Natural killer cell (primary cell): ENCODE measurements at regions not wholly inside any gene's neighbourhood (a gene's known extent, or its start where the extent isn't known, plus 50 kb on each side); places are given as distances from the start of the nearest gene placed in this dataset.
A peak's percentile ranks its signal among the peaks of the same experiment; 100 is the strongest.
"Not testable (repeated sequence)": the region's sequence is repeated elsewhere in the genome, so short reads cannot be mapped to it uniquely, and the experiment has no call there.

Source experiments
- ATAC-seq, 3 donors: fragments of 150-1000 bp in 2 of 3; fragments of 200-7000 bp in 1 of 3; cut with Tn5 transposase; 1 replicate in 1 of 3; 2 replicates in 2 of 3; pipeline ENCODE4 v1.10.0; 2021; ENCODE audit warnings: mild to moderate bottlenecking in 2 of 3, moderate library complexity in 2 of 3
- DNase-seq, 2 donors: peaks; one replicate each; pipeline versions ENCODE4 v3.0.0 to v3.0.0-alpha.2; 2013 to 2021; ENCODE audit warnings: mixed read lengths in 1 of 2
- H3K27ac ChIP-seq: one replicate; pipeline ENCODE4 v1.5.1; 2013; ENCODE audit warnings: mild to moderate bottlenecking, low read length
- H3K27me3 ChIP-seq: one replicate; pipeline ENCODE4 v1.6.1; 2013; ENCODE audit warnings: low read length; ENCODE audit not compliant: control insufficient read depth, insufficient read depth
- H3K36me3 ChIP-seq: one replicate; pipeline ENCODE4 v1.6.1; 2013; ENCODE audit warnings: low read length; ENCODE audit not compliant: control insufficient read depth, insufficient read depth
- H3K4me1 ChIP-seq: one replicate; pipeline ENCODE4 v1.6.1; 2013; ENCODE audit warnings: low read length; ENCODE audit not compliant: control insufficient read depth, insufficient read depth
- H3K4me3 ChIP-seq: one replicate; pipeline ENCODE4 v1.5.1; 2013; ENCODE audit warnings: low read length
- H3K9me3 ChIP-seq: one replicate; pipeline ENCODE4 v1.6.1; 2013; ENCODE audit warnings: low read length; ENCODE audit not compliant: control insufficient read depth, insufficient read depth
- H3K27ac Mint-ChIP-seq, 2 donors: one replicate each; pipeline ENCODE4 v1.8.0; 2022; ENCODE audit warnings: mild to moderate bottlenecking in 2 of 2, mixed read lengths in 2 of 2, moderate library complexity in 1 of 2
- H3K27me3 Mint-ChIP-seq, 2 donors: one replicate each; pipeline ENCODE4 v1.8.0; 2022; ENCODE audit warnings: low read depth in 2 of 2, mixed read lengths in 2 of 2
- H3K36me3 Mint-ChIP-seq: one replicate; pipeline ENCODE4 v1.8.0; 2022; ENCODE audit warnings: mixed read lengths
- H3K4me1 Mint-ChIP-seq, 2 donors: one replicate each; pipeline ENCODE4 v1.8.0; 2022; ENCODE audit warnings: mixed read lengths in 2 of 2
- H3K4me3 Mint-ChIP-seq: one replicate; pipeline ENCODE4 v1.8.0; 2022; ENCODE audit warnings: mild to moderate bottlenecking, moderate library complexity, mixed read lengths
- H3K9me3 Mint-ChIP-seq, 2 donors: one replicate each; pipeline ENCODE4 v1.8.0; 2022; ENCODE audit warnings: mixed read lengths in 2 of 2
- CTCF ChIP-seq: fragments of 200-600 bp; IDR thresholded peaks from one replicate; pipeline ENCODE4 v1.8.0; 2022; ENCODE audit warnings: antibody characterized with exemption
- WGBS: methylation state at CpG from one replicate; pipeline ENCODE4 v1.1.7; 2013; ENCODE audit warnings: missing lambda C conversion rate; ENCODE audit not compliant: insufficient coverage; 5-methylcytosine and 5-hydroxymethylcytosine counted together
- intact Hi-C: fragments of 100-400 bp; cut with micrococcal nuclease; formaldehyde crosslinking; loops from one replicate; pipeline ENCODE4 v1.14.2; 2022

GRCh38 chr4:138341739-138342415, 99.7 kb upstream of the SLC7A11 start:
- Histone ChIP-seq H3K9me3 (no peaks in the 10 kb centered on the region), H3K27me3 (no peaks in the 10 kb centered on the region), H3K4me1 (peaks cover 4% of the 10 kb centered on the region), H3K4me3 (no peak overlapping the region), H3K36me3 (no peaks in the 10 kb centered on the region), H3K27ac (no peak overlapping the region)
- Mint-ChIP-seq H3K27me3 (no peaks in the 10 kb centered on the region), H3K9me3 (no peaks in the 10 kb centered on the region), H3K4me1 (peaks cover 0 to 4% of the 10 kb centered on the region in 2 donors), H3K27ac (no peak overlapping the region), H3K4me3 (no peak overlapping the region), H3K36me3 (no peaks in the 10 kb centered on the region)
- peak in 2 of 3 donors; percentile 57 to 87 for ATAC-seq
- no peak for TF ChIP-seq CTCF
- peak in 1 of 2 donors; percentile 31 for DNase-seq
- 36% methylated on average over 3 of the region's 3 CpGs for WGBS
- intact Hi-C loops, result no loop called here

DNA sequence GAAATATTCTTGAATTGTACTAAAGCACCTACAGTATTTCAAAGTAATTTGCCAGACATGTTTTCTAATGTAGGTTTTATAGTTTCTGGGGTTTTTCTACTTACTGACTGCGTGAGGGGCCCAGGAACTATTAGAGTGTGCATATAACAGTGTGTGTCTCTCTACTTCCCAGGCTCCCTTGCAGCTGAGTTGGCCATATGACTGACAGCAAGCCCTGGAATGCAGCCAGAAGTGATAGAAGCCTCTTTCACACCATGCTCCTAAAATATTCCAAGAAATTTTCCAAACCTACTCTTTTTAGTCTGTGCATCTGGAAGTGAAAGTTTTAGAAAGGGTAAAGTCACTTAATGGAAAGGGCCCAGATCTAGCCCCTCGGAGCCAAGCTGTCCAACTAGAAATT, 96.7 kb upstream of the SLC7A11 start:
- no peak for TF ChIP-seq CTCF
- H3K27me3 Mint-ChIP-seq, result no peaks in the 10 kb centered on the region
- peaks cover 0 to 3% of the 10 kb centered on the region in 2 donors for H3K9me3 Mint-ChIP-seq
- Histone ChIP-seq H3K27me3 (no peaks in the 10 kb centered on the region), H3K27ac (no peak overlapping the region), H3K4me3 (no peak overlapping the region), H3K4me1 (peaks cover 4% of the 10 kb centered on the region), H3K9me3 (no peaks in the 10 kb centered on the region), H3K36me3 (no peaks in the 10 kb centered on the region)
- no peak for ATAC-seq
- WGBS, result 89% methylated on average over 2 of the region's 2 CpGs
- H3K4me1 Mint-ChIP-seq, result peaks cover 0 to 4% of the 10 kb centered on the region in 2 donors
- no peak overlapping the region for H3K4me3 Mint-ChIP-seq
- no peak for DNase-seq
- no peaks in the 10 kb centered on the region for H3K36me3 Mint-ChIP-seq
- no peak overlapping the region for H3K27ac Mint-ChIP-seq
- intact Hi-C loops, result no loop called here

DNA sequence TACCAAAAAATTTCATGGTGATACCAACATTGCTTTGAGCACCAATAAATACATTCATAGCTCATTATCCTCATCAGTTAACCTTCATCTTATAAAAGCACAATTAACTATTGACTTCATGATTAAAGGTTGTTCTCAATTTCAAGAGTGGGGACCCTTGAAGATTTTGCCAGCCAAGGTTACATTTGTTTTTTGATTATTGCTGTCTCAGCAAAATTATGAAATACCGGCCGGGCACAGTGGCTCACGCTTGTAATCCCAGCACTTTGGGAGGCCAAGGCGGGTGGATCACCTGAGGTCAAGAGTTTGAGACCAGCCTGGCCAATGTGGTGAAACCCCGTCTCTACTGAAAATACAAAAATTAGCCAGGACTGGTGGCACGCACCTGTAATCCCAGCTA, 96.1 kb upstream of the SLC7A11 start:
- DNase-seq, intact Hi-C loops, H3K9me3 Mint-ChIP-seq, H3K36me3 Mint-ChIP-seq, H3K4me1 ChIP-seq, H3K4me3 Mint-ChIP-seq, H3K27ac Mint-ChIP-seq, H3K36me3 ChIP-seq, H3K27me3 ChIP-seq, H3K4me1 Mint-ChIP-seq, H3K4me3 ChIP-seq, H3K27me3 Mint-ChIP-seq, H3K27ac ChIP-seq, ATAC-seq, H3K9me3 ChIP-seq: not testable (repeated sequence)
- WGBS, result 96% methylated on average over 6 of the region's 6 CpGs

GRCh38 chr4:138334346-138335016, 92.3 kb upstream of the SLC7A11 start:
- Histone ChIP-seq H3K9me3 (no peaks in the 10 kb centered on the region), H3K36me3 (no peaks in the 10 kb centered on the region), H3K27ac (no peak overlapping the region), H3K4me1 (no peaks in the 10 kb centered on the region), H3K27me3 (no peaks in the 10 kb centered on the region), H3K4me3 (no peak overlapping the region)
- H3K4me1 Mint-ChIP-seq, result no peaks in the 10 kb centered on the region
- TF ChIP-seq CTCF, result no peak
- no peaks in the 10 kb centered on the region for H3K27me3 Mint-ChIP-seq
- intact Hi-C loops, result no loop called here
- ATAC-seq (no peak), DNase-seq (no peak)
- peaks cover 3 to 7% of the 10 kb centered on the region in 2 donors for H3K9me3 Mint-ChIP-seq
- no peak overlapping the region for H3K27ac Mint-ChIP-seq
- no peaks in the 10 kb centered on the region for H3K36me3 Mint-ChIP-seq
- H3K4me3 Mint-ChIP-seq, result no peak overlapping the region
- 90% methylated on average over 8 of the region's 9 CpGs for WGBS

DNA sequence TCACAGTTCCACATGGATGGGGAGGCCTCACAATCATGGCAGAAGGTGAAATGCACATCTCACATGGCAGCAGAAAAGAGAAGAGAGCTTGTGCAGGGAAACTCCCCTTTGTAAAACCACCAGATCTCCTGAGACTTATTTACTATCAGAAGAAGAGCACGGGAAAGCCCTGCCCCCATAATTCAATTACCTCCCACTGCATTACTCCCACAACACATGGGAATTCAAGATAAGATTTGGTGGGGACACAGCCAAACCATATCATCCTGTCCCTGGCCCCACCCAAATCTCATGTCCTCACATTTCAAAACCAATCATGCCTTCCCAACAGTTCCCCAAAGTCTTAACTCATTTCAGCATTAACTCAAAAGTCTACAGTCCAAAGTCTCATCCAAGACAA, 90.3 kb upstream of the SLC7A11 start:
- H3K4me3 Mint-ChIP-seq, H3K9me3 Mint-ChIP-seq, H3K4me1 ChIP-seq, H3K36me3 ChIP-seq, H3K27ac Mint-ChIP-seq, intact Hi-C loops, ATAC-seq, H3K4me1 Mint-ChIP-seq, DNase-seq, H3K9me3 ChIP-seq, H3K27ac ChIP-seq, H3K27me3 Mint-ChIP-seq, H3K27me3 ChIP-seq, H3K36me3 Mint-ChIP-seq, H3K4me3 ChIP-seq: not testable (repeated sequence)
- 67% methylated on average over 1 of the region's 1 CpG for WGBS
